ENCODE measurements at regions not wholly inside any gene's neighbourhood (a gene's known extent, or its start where the extent isn't known, plus 50 kb on each side); places are given as distances from the start of the nearest gene placed in this dataset.

GRCh38 chr5:89769975-89770374, 639.6 kb downstream of the CETN3 start:
- WGBS (ENCODE audit: insufficient coverage, low lambda C conversion rate) = no CpG with 5 or more reads among the region's 2 CpGs
- no peak for DNase-seq
- H3K27ac ChIP-seq (ENCODE audit: low read length) = no peak overlapping the region
- no peaks in the 10 kb centered on the region for H3K9me3 ChIP-seq (ENCODE audit: control insufficient read depth, low read depth, low read length)
- H3K27me3 ChIP-seq (ENCODE audit: control insufficient read depth, insufficient read depth, low read length) = no peaks in the 10 kb centered on the region
- H3K4me3 ChIP-seq (ENCODE audit: low read length) = no peak overlapping the region
- H3K4me1 ChIP-seq (ENCODE audit: control insufficient read depth, insufficient read depth, low read length) = no peaks in the 10 kb centered on the region
- H3K36me3 ChIP-seq (ENCODE audit: control insufficient read depth, insufficient read depth, low read length) = no peaks in the 10 kb centered on the region

DNA sequence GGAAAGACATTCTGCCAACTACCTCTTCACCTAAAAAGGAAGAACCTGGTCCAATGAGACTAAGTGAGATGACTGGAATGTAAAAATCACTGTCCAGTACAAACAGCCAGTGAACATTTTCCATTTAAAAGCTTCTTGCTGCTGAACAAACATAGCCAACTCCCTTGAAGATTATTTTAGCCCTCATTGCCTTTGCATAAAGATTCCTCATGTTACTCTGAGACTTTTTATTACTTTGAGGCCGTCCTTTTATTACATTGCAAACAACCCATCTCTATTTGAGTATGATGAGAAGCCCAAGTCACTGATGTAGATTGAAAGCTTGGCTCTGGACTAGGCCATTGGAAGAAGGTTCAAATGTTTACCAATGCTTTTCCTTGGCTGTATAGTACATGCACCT, 649.8 kb downstream of the CETN3 start:
- H3K27ac ChIP-seq (ENCODE audit: low read length) = no peak overlapping the region
- no peaks in the 10 kb centered on the region for H3K36me3 ChIP-seq (ENCODE audit: control insufficient read depth, insufficient read depth, low read length)
- no peaks in the 10 kb centered on the region for H3K27me3 ChIP-seq (ENCODE audit: control insufficient read depth, insufficient read depth, low read length)
- H3K4me3 ChIP-seq (ENCODE audit: low read length) = no peak overlapping the region
- no peak for DNase-seq
- no peaks in the 10 kb centered on the region for H3K9me3 ChIP-seq (ENCODE audit: control insufficient read depth, low read depth, low read length)
- no CpG with 5 or more reads among the region's 1 CpG for WGBS (ENCODE audit: insufficient coverage, low lambda C conversion rate)
- no peaks in the 10 kb centered on the region for H3K4me1 ChIP-seq (ENCODE audit: control insufficient read depth, insufficient read depth, low read length)

GRCh38 chr5:89758146-89758545, 651.4 kb downstream of the CETN3 start:
- no peaks in the 10 kb centered on the region for H3K9me3 ChIP-seq (ENCODE audit: control insufficient read depth, low read depth, low read length)
- no peaks in the 10 kb centered on the region for H3K36me3 ChIP-seq (ENCODE audit: control insufficient read depth, insufficient read depth, low read length)
- no peaks in the 10 kb centered on the region for H3K4me1 ChIP-seq (ENCODE audit: control insufficient read depth, insufficient read depth, low read length)
- H3K27me3 ChIP-seq (ENCODE audit: control insufficient read depth, insufficient read depth, low read length) = no peaks in the 10 kb centered on the region
- H3K27ac ChIP-seq (ENCODE audit: low read length) = no peak overlapping the region
- no peak overlapping the region for H3K4me3 ChIP-seq (ENCODE audit: low read length)
- no peak for DNase-seq

GRCh38 chr5:89756955-89757354, 652.6 kb downstream of the CETN3 start:
- H3K9me3 ChIP-seq (ENCODE audit: control insufficient read depth, low read depth, low read length) = no peaks in the 10 kb centered on the region
- no peaks in the 10 kb centered on the region for H3K27me3 ChIP-seq (ENCODE audit: control insufficient read depth, insufficient read depth, low read length)
- no peaks in the 10 kb centered on the region for H3K4me1 ChIP-seq (ENCODE audit: control insufficient read depth, insufficient read depth, low read length)
- no peak overlapping the region for H3K4me3 ChIP-seq (ENCODE audit: low read length)
- 100% methylated on average over 1 of the region's 5 CpGs for WGBS (ENCODE audit: insufficient coverage, low lambda C conversion rate)
- no peak for DNase-seq
- no peaks in the 10 kb centered on the region for H3K36me3 ChIP-seq (ENCODE audit: control insufficient read depth, insufficient read depth, low read length)
- H3K27ac ChIP-seq (ENCODE audit: low read length) = no peak overlapping the region

GRCh38 chr5:89755024-89755423, 654.5 kb downstream of the CETN3 start:
- H3K9me3 ChIP-seq (ENCODE audit: control insufficient read depth, low read depth, low read length) = no peaks in the 10 kb centered on the region
- no peaks in the 10 kb centered on the region for H3K27me3 ChIP-seq (ENCODE audit: control insufficient read depth, insufficient read depth, low read length)
- DNase-seq = no peak
- H3K4me3 ChIP-seq (ENCODE audit: low read length) = no peak overlapping the region
- no CpG with 5 or more reads among the region's 2 CpGs for WGBS (ENCODE audit: insufficient coverage, low lambda C conversion rate)
- no peak overlapping the region for H3K27ac ChIP-seq (ENCODE audit: low read length)
- no peaks in the 10 kb centered on the region for H3K4me1 ChIP-seq (ENCODE audit: control insufficient read depth, insufficient read depth, low read length)
- H3K36me3 ChIP-seq (ENCODE audit: control insufficient read depth, insufficient read depth, low read length) = no peaks in the 10 kb centered on the region

GRCh38 chr5:89735082-89735481, 674.5 kb downstream of the CETN3 start:
- Histone ChIP-seq H3K27me3 (ENCODE audit: control insufficient read depth, insufficient read depth, low read length) (no peaks in the 10 kb centered on the region), H3K4me1 (ENCODE audit: control insufficient read depth, insufficient read depth, low read length) (no peaks in the 10 kb centered on the region), H3K4me3 (ENCODE audit: low read length) (no peak overlapping the region), H3K27ac (ENCODE audit: low read length) (no peak overlapping the region), H3K9me3 (ENCODE audit: control insufficient read depth, low read depth, low read length) (no peaks in the 10 kb centered on the region), H3K36me3 (ENCODE audit: control insufficient read depth, insufficient read depth, low read length) (no peaks in the 10 kb centered on the region)
- 70% methylated on average over 2 of the region's 2 CpGs for WGBS (ENCODE audit: insufficient coverage, low lambda C conversion rate)
- no peak for DNase-seq

GRCh38 chr5:89733772-89734171, 675.8 kb downstream of the CETN3 start:
- no peak for DNase-seq
- no peaks in the 10 kb centered on the region for H3K9me3 ChIP-seq (ENCODE audit: control insufficient read depth, low read depth, low read length)
- H3K4me1 ChIP-seq (ENCODE audit: control insufficient read depth, insufficient read depth, low read length) = no peaks in the 10 kb centered on the region
- H3K27ac ChIP-seq (ENCODE audit: low read length) = no peak overlapping the region
- H3K4me3 ChIP-seq (ENCODE audit: low read length) = no peak overlapping the region
- H3K27me3 ChIP-seq (ENCODE audit: control insufficient read depth, insufficient read depth, low read length) = no peaks in the 10 kb centered on the region
- H3K36me3 ChIP-seq (ENCODE audit: control insufficient read depth, insufficient read depth, low read length) = no peaks in the 10 kb centered on the region
- no CpG with 5 or more reads among the region's 1 CpG for WGBS (ENCODE audit: insufficient coverage, low lambda C conversion rate)

DNA sequence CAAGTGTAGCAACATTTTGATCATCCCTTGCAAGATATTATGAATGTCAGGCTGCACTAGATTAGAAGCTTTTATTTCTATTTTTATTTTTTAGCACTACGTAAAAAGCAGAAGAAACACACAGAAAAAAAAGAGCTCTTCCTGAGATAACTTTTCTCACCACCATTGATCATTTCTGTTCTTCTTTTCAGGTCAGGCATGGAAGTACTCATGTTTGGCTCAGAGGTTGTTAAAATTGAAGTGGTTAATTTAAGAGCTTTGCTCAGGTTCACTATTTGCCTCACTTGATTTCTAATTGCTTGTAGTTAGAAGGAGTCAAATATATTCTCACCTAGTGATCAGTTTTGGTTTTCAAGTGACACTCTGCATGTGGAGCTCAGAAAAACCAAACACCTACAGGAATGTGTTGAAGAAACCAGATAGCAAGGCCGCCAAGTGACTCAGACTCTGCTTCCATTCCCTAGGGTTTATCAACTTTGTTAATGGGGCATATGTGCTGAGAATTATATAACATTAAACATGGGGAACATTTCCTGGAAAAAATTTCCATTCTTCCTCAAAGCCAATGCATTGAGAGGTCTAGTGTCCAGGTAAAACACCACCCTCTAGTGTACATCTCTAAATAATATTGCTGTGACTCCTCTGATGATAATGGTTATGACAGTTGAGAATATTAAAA, 679.8 kb downstream of the CETN3 start:
- Histone ChIP-seq H3K27me3 (ENCODE audit: control insufficient read depth, insufficient read depth, low read length) (no peaks in the 10 kb centered on the region), H3K36me3 (ENCODE audit: control insufficient read depth, insufficient read depth, low read length) (no peaks in the 10 kb centered on the region), H3K4me1 (ENCODE audit: control insufficient read depth, insufficient read depth, low read length) (no peaks in the 10 kb centered on the region), H3K4me3 (ENCODE audit: low read length) (no peak overlapping the region), H3K9me3 (ENCODE audit: control insufficient read depth, low read depth, low read length) (no peaks in the 10 kb centered on the region), H3K27ac (ENCODE audit: low read length) (no peak overlapping the region)
- peak in 1 of 2 donors; percentile 9 for DNase-seq
- 100% methylated on average over 1 of the region's 2 CpGs for WGBS (ENCODE audit: insufficient coverage, low lambda C conversion rate)

DNA sequence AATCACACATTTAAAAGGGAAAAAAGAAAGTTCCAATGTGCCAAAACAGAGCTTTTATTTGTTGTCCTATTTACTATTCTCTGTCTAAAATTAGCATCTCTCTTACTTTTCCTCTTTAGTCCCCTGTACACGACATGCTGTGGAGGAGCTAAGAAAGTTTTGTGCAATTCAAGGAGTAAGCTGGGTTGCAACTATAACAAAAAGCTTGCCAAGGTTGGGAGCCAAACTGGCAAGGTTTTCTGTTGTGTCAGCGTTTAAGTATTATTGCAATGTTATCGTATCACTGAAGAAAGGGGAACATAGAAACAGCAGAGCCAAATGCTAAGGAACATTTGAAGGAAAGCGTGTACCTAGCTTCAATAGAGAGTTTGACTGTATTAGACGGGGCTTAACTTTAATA, 680.8 kb downstream of the CETN3 start:
- H3K9me3 ChIP-seq (ENCODE audit: control insufficient read depth, low read depth, low read length) = no peaks in the 10 kb centered on the region
- 85% methylated on average over 5 of the region's 5 CpGs for WGBS (ENCODE audit: insufficient coverage, low lambda C conversion rate)
- H3K27ac ChIP-seq (ENCODE audit: low read length) = no peak overlapping the region
- H3K27me3 ChIP-seq (ENCODE audit: control insufficient read depth, insufficient read depth, low read length) = no peaks in the 10 kb centered on the region
- H3K4me1 ChIP-seq (ENCODE audit: control insufficient read depth, insufficient read depth, low read length) = no peaks in the 10 kb centered on the region
- DNase-seq = peak; percentile 1 to 4
- H3K36me3 ChIP-seq (ENCODE audit: control insufficient read depth, insufficient read depth, low read length) = no peaks in the 10 kb centered on the region
- H3K4me3 ChIP-seq (ENCODE audit: low read length) = no peak overlapping the region

DNA sequence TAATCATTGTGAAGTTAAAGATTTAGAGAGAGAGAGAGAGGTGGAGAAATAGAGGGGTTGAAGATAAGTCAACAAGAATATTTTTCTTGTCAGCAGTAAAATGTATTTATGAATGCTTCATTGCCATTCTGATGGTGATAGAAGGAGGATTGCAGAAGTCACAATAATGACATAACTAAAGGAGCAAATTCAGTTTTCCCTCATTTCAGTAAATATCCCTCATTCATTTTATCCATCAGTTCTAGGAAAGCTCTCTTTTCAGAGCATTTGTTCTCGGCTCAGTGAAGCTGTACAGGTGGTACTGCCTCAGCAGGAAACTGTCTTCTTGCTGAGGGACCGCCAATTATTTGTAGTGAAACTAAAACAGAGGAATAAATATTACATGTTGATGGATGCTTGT, 681.4 kb downstream of the CETN3 start:
- Histone ChIP-seq H3K9me3 (ENCODE audit: control insufficient read depth, low read depth, low read length) (no peaks in the 10 kb centered on the region), H3K4me1 (ENCODE audit: control insufficient read depth, insufficient read depth, low read length) (no peaks in the 10 kb centered on the region), H3K27me3 (ENCODE audit: control insufficient read depth, insufficient read depth, low read length) (no peaks in the 10 kb centered on the region), H3K36me3 (ENCODE audit: control insufficient read depth, insufficient read depth, low read length) (no peaks in the 10 kb centered on the region), H3K4me3 (ENCODE audit: low read length) (no peak overlapping the region), H3K27ac (ENCODE audit: low read length) (no peak overlapping the region)
- 100% methylated on average over 1 of the region's 2 CpGs for WGBS (ENCODE audit: insufficient coverage, low lambda C conversion rate)
- DNase-seq = no peak

GRCh38 chr5:89724379-89725095, 685.0 kb downstream of the CETN3 start:
- no peaks in the 10 kb centered on the region for H3K27me3 ChIP-seq (ENCODE audit: control insufficient read depth, insufficient read depth, low read length)
- no peak overlapping the region for H3K27ac ChIP-seq (ENCODE audit: low read length)
- 87% methylated on average over 3 of the region's 7 CpGs for WGBS (ENCODE audit: insufficient coverage, low lambda C conversion rate)
- no peak for DNase-seq
- H3K9me3 ChIP-seq (ENCODE audit: control insufficient read depth, low read depth, low read length) = no peaks in the 10 kb centered on the region
- no peak overlapping the region for H3K4me3 ChIP-seq (ENCODE audit: low read length)
- no peaks in the 10 kb centered on the region for H3K36me3 ChIP-seq (ENCODE audit: control insufficient read depth, insufficient read depth, low read length)
- H3K4me1 ChIP-seq (ENCODE audit: control insufficient read depth, insufficient read depth, low read length) = no peaks in the 10 kb centered on the region

Measured in large intestine (tissue), 3 donors.